ENCODE measurements at regions not wholly inside any gene's neighbourhood (a gene's known extent, or its start where the extent isn't known, plus 50 kb on each side); places are given as distances from the start of the nearest gene placed in this dataset.
"Not testable (repeated sequence)": the region's sequence is repeated elsewhere in the genome, so short reads cannot be mapped to it uniquely, and the experiment has no call there.

GRCh38 chr13:22814433-22814832 lies 366.3 kb upstream of the SGCG start:
- not testable (repeated sequence) for TF ChIP-seq CTCF (conservative IDR thresholded peaks at IDR 0.05; ENCODE audit: low read depth, low read length); CEBPB (IDR thresholded peaks at IDR 0.05; ENCODE audit: low read depth, low read length); SMC3 (IDR thresholded peaks at IDR 0.05; ENCODE audit: low read depth, low read length); CHD1 (IDR thresholded peaks at IDR 0.05; ENCODE audit: low read depth, low read length); ELK1 (IDR thresholded peaks at IDR 0.05; ENCODE audit: borderline replicate concordance, low read depth, low read length); RFX5 (IDR thresholded peaks at IDR 0.05; ENCODE audit: low read depth, low read length); RAD21 (IDR thresholded peaks at IDR 0.05; ENCODE audit: low read length); POLR2A (IDR thresholded peaks at IDR 0.05; ENCODE audit: low read depth, low read length); USF2 (IDR thresholded peaks at IDR 0.05; ENCODE audit: low read depth, low read length); MAFK (IDR thresholded peaks at IDR 0.05; ENCODE audit: low read depth, low read length); RCOR1 (IDR thresholded peaks at IDR 0.05; ENCODE audit: insufficient replicate concordance, low read length)
